RWPE1 (cell line): ENCODE measurements at regions not wholly inside any gene's neighbourhood (a gene's known extent, or its start where the extent isn't known, plus 50 kb on each side); places are given as distances from the start of the nearest gene placed in this dataset.

Source experiments
- CTCF ChIA-PET: fragments of 350-600 bp; sonication (Branson Sonifier 250); formaldehyde crosslinking; extraction: SDS; loops from one replicate; lab custom pipeline; 2021; lab: Yijun Ruan, JAX
- POLR2A ChIA-PET: fragments of 400-600 bp; formaldehyde crosslinking; extraction: SDS; loops from one replicate; lab custom pipeline; 2020; ENCODE audit warnings: antibody characterized with exemption; ENCODE audit not compliant: low non-redundant PET; lab: Yijun Ruan, JAX
- DNase-seq: peaks from one replicate; pipeline ENCODE4 v3.0.0; 2012; ENCODE audit warnings: low spot score
- H3K27ac ChIP-seq: fragments of 450-650 bp; 2 replicates; pipeline ENCODE4 v1.5.1; 2017
- CTCF ChIP-seq: fragments of 450-650 bp; conservative IDR thresholded peaks from 2 replicates; pipeline ENCODE4 v1.5.1; 2017; ENCODE audit warnings: low read depth, mild to moderate bottlenecking

GRCh38 chr2:224211181-224211480 lies 172.0 kb upstream of the SERPINE2 start:
- ChIA-PET POLR2A (no interaction called here), CTCF (no interaction called here)
- DNase-seq = no peak
- no peak overlapping the region for H3K27ac ChIP-seq
- TF ChIP-seq CTCF = no peak

- ChIA-PET CTCF (no interaction called here), POLR2A (no interaction called here)
- H3K27ac ChIP-seq = no peak overlapping the region
- no peak for TF ChIP-seq CTCF
- DNase-seq = no peak
Observed at GRCh38 chr2:224210286-224211180, 171.4 kb upstream of the SERPINE2 start.

- H3K27ac ChIP-seq = no peak overlapping the region
- ChIA-PET CTCF (no interaction called here), POLR2A (no interaction called here)
- no peak for TF ChIP-seq CTCF
- no peak for DNase-seq
Observed at GRCh38 chr2:224209555-224210285, 170.6 kb upstream of the SERPINE2 start.

- ChIA-PET CTCF (no interaction called here), POLR2A (no interaction called here)
- DNase-seq = no peak
- no peak overlapping the region for H3K27ac ChIP-seq
- TF ChIP-seq CTCF = no peak
Observed at GRCh38 chr2:224208443-224208842, 169.4 kb upstream of the SERPINE2 start.

- no peak overlapping the region for H3K27ac ChIP-seq
- POLR2A ChIA-PET = no interaction called here
- CTCF ChIA-PET = no interaction called here
- no peak for TF ChIP-seq CTCF
- no peak for DNase-seq
Observed at GRCh38 chr2:224208007-224208406, 168.9 kb upstream of the SERPINE2 start.

- no peak for TF ChIP-seq CTCF
- H3K27ac ChIP-seq = no peak overlapping the region
- ChIA-PET CTCF (interaction anchor here (0.6 kb wide), 1 partner anchor 16 kb away, joined by 3 read pairs; no protein-coding TSS in a partner anchor), POLR2A (no interaction called here)
- DNase-seq = no peak
Observed at GRCh38 chr2:224206816-224207215, 167.7 kb upstream of the SERPINE2 start.
